Left ventricle myocardium inferior (tissue), 1 donor: ENCODE measurements at regions not wholly inside any gene's neighbourhood (a gene's known extent, or its start where the extent isn't known, plus 50 kb on each side); places are given as distances from the start of the nearest gene placed in this dataset.

Source experiments
- DNase-seq: peaks from one replicate; pipeline ENCODE4 v3.0.0-alpha.2; 2020
- H3K27ac ChIP-seq: fragments of 200-600 bp; replicated peaks from 2 replicates; pipeline ENCODE4 v1.8.0; 2021
- H3K27me3 ChIP-seq: fragments of 200-600 bp; 2 replicates; pipeline ENCODE4 v1.8.0; 2021; ENCODE audit warnings: low read depth
- H3K36me3 ChIP-seq: fragments of 200-600 bp; 2 replicates; pipeline ENCODE4 v1.8.0; 2021
- H3K4me1 ChIP-seq: fragments of 200-600 bp; 2 replicates; pipeline ENCODE4 v1.8.0; 2021
- H3K4me3 ChIP-seq: fragments of 200-600 bp; 2 replicates; pipeline ENCODE4 v1.8.0; 2021; ENCODE audit warnings: mild to moderate bottlenecking, moderate library complexity
- H3K9me3 ChIP-seq: fragments of 200-600 bp; replicated peaks from 2 replicates; pipeline ENCODE4 v1.8.0; 2021
- CTCF ChIP-seq: fragments of 200-600 bp; IDR thresholded peaks from 2 replicates; pipeline ENCODE4 v1.8.0; 2021; ENCODE audit warnings: antibody characterized with exemption, mild to moderate bottlenecking, borderline replicate concordance
- intact Hi-C: fragments of 100-400 bp; cut with micrococcal nuclease; formaldehyde crosslinking; loops from one replicate; pipeline ENCODE4 v1.11.0; 2022
- donor health status: DM: no; HTN: yes; CAD: no; lungs with severe emphysema.

DNA sequence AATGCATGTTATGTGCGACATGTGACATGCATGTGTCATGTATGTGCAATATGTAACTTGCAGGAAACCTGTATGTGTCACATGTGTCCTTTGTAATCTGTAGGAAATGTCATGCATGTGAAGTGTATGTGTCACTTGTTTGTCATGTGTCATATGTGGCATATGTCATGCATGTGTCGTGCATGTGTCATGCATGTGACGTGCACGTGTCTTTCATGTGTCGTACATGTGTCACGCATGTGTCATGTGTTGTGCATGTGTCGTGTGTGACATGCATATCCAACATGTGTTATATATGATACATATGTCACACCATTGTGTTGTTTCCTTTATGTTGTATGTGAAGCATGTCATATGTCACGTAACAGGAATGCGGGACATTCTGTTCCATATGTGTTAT, 2153.2 kb upstream of the PIK3C3 start:
- Histone ChIP-seq H3K27ac (no peak overlapping the region), H3K4me3 (no peak overlapping the region), H3K27me3 (peaks cover 20% of the 10 kb centered on the region), H3K9me3 (no peaks in the 10 kb centered on the region), H3K36me3 (no peaks in the 10 kb centered on the region), H3K4me1 (no peaks in the 10 kb centered on the region)
- no peak for DNase-seq
- intact Hi-C loops: no loop called here
- no peak for TF ChIP-seq CTCF

- Histone ChIP-seq H3K27me3 (peaks cover 20% of the 10 kb centered on the region), H3K9me3 (no peaks in the 10 kb centered on the region), H3K4me1 (no peaks in the 10 kb centered on the region), H3K4me3 (no peak overlapping the region), H3K27ac (no peak overlapping the region), H3K36me3 (no peaks in the 10 kb centered on the region)
- intact Hi-C loops: no loop called here
- DNase-seq: no peak
- TF ChIP-seq CTCF: no peak
These were observed 2154.0 kb upstream of the PIK3C3 start for GRCh38 chr18:39801010-39801409.

- intact Hi-C loops: no loop called here
- Histone ChIP-seq H3K27me3 (peaks cover 20% of the 10 kb centered on the region), H3K9me3 (no peaks in the 10 kb centered on the region), H3K4me1 (no peaks in the 10 kb centered on the region), H3K36me3 (no peaks in the 10 kb centered on the region), H3K4me3 (no peak overlapping the region), H3K27ac (no peak overlapping the region)
- DNase-seq: no peak
- no peak for TF ChIP-seq CTCF
These were observed 2156.0 kb upstream of the PIK3C3 start for GRCh38 chr18:39799006-39799405.

DNA sequence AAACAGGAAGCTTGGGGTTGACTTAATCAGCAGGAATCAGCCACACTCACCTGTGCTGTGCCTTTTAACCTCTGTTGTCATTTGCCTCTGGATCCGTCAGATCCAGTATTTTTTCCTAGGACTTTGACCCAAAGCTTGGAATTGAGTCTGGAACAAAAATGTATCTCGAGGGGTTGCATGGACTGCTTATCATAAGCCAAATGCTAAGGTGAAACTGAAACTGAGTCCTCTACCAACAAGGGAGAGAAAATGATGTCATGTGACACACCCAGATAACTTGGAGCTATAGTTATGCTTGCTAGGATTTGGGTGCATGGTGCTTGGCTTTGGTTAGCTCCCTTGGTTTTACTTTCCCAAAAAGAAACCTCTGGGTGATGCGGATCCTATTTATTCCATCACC, 2158.6 kb upstream of the PIK3C3 start:
- intact Hi-C loops: no loop called here
- Histone ChIP-seq H3K4me1 (no peaks in the 10 kb centered on the region), H3K9me3 (no peaks in the 10 kb centered on the region), H3K4me3 (no peak overlapping the region), H3K36me3 (no peaks in the 10 kb centered on the region), H3K27me3 (peaks cover 20% of the 10 kb centered on the region), H3K27ac (no peak overlapping the region)
- no peak for DNase-seq
- TF ChIP-seq CTCF: no peak

DNA sequence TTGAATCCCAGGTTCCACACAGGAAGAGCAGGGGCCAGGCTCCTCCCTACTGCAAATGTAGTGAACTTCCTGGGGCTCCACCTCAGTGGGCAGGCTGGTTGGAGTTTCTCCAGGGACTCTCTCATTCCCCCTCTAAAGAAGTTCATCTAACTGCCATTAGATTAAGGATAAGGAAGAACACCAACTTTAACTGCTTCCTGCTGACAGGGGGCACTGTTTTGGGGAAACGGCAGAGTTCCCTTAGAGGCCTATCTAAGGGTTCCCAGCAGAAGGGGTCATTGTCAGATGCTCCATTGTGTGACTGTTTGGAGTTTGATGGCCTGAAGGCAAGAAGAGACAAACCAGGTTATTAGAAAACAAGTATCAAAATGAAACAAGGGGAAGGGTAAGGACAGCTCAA, 2159.7 kb upstream of the PIK3C3 start:
- intact Hi-C loops: no loop called here
- no peak for TF ChIP-seq CTCF
- H3K9me3 ChIP-seq: no peaks in the 10 kb centered on the region
- H3K36me3 ChIP-seq: no peaks in the 10 kb centered on the region
- H3K4me3 ChIP-seq: no peak overlapping the region
- peaks cover 20% of the 10 kb centered on the region for H3K27me3 ChIP-seq
- no peak for DNase-seq
- no peaks in the 10 kb centered on the region for H3K4me1 ChIP-seq
- H3K27ac ChIP-seq: no peak overlapping the region

- Histone ChIP-seq H3K27ac (no peak overlapping the region), H3K27me3 (peaks cover 8% of the 10 kb centered on the region), H3K9me3 (no peaks in the 10 kb centered on the region), H3K36me3 (no peaks in the 10 kb centered on the region), H3K4me1 (no peaks in the 10 kb centered on the region), H3K4me3 (no peak overlapping the region)
- DNase-seq: no peak
- no peak for TF ChIP-seq CTCF
- intact Hi-C loops: no loop called here
These were observed 2161.4 kb upstream of the PIK3C3 start for GRCh38 chr18:39793609-39794008.
